Natural killer cell (primary cell): ENCODE measurements at regions not wholly inside any gene's neighbourhood (a gene's known extent, or its start where the extent isn't known, plus 50 kb on each side); places are given as distances from the start of the nearest gene placed in this dataset.
"Not testable (repeated sequence)": the region's sequence is repeated elsewhere in the genome, so short reads cannot be mapped to it uniquely, and the experiment has no call there.

Source experiments
- ATAC-seq, 3 donors: fragments of 150-1000 bp in 2 of 3; fragments of 200-7000 bp in 1 of 3; cut with Tn5 transposase; 1 replicate in 1 of 3; 2 replicates in 2 of 3; pipeline ENCODE4 v1.10.0; 2021; ENCODE audit warnings: mild to moderate bottlenecking in 2 of 3, moderate library complexity in 2 of 3
- DNase-seq, 2 donors: peaks; one replicate each; pipeline versions ENCODE4 v3.0.0 to v3.0.0-alpha.2; 2013 to 2021; ENCODE audit warnings: mixed read lengths in 1 of 2
- H3K27ac ChIP-seq: one replicate; pipeline ENCODE4 v1.5.1; 2013; ENCODE audit warnings: mild to moderate bottlenecking, low read length
- H3K27me3 ChIP-seq: one replicate; pipeline ENCODE4 v1.6.1; 2013; ENCODE audit warnings: low read length; ENCODE audit not compliant: control insufficient read depth, insufficient read depth
- H3K36me3 ChIP-seq: one replicate; pipeline ENCODE4 v1.6.1; 2013; ENCODE audit warnings: low read length; ENCODE audit not compliant: control insufficient read depth, insufficient read depth
- H3K4me1 ChIP-seq: one replicate; pipeline ENCODE4 v1.6.1; 2013; ENCODE audit warnings: low read length; ENCODE audit not compliant: control insufficient read depth, insufficient read depth
- H3K4me3 ChIP-seq: one replicate; pipeline ENCODE4 v1.5.1; 2013; ENCODE audit warnings: low read length
- H3K9me3 ChIP-seq: one replicate; pipeline ENCODE4 v1.6.1; 2013; ENCODE audit warnings: low read length; ENCODE audit not compliant: control insufficient read depth, insufficient read depth
- H3K27ac Mint-ChIP-seq, 2 donors: one replicate each; pipeline ENCODE4 v1.8.0; 2022; ENCODE audit warnings: mild to moderate bottlenecking in 2 of 2, mixed read lengths in 2 of 2, moderate library complexity in 1 of 2
- H3K27me3 Mint-ChIP-seq, 2 donors: one replicate each; pipeline ENCODE4 v1.8.0; 2022; ENCODE audit warnings: low read depth in 2 of 2, mixed read lengths in 2 of 2
- H3K36me3 Mint-ChIP-seq: one replicate; pipeline ENCODE4 v1.8.0; 2022; ENCODE audit warnings: mixed read lengths
- H3K4me1 Mint-ChIP-seq, 2 donors: one replicate each; pipeline ENCODE4 v1.8.0; 2022; ENCODE audit warnings: mixed read lengths in 2 of 2
- H3K4me3 Mint-ChIP-seq: one replicate; pipeline ENCODE4 v1.8.0; 2022; ENCODE audit warnings: mild to moderate bottlenecking, moderate library complexity, mixed read lengths
- H3K9me3 Mint-ChIP-seq, 2 donors: one replicate each; pipeline ENCODE4 v1.8.0; 2022; ENCODE audit warnings: mixed read lengths in 2 of 2
- CTCF ChIP-seq: fragments of 200-600 bp; IDR thresholded peaks from one replicate; pipeline ENCODE4 v1.8.0; 2022; ENCODE audit warnings: antibody characterized with exemption
- WGBS: methylation state at CpG from one replicate; pipeline ENCODE4 v1.1.7; 2013; ENCODE audit warnings: missing lambda C conversion rate; ENCODE audit not compliant: insufficient coverage; 5-methylcytosine and 5-hydroxymethylcytosine counted together
- intact Hi-C: fragments of 100-400 bp; cut with micrococcal nuclease; formaldehyde crosslinking; loops from one replicate; pipeline ENCODE4 v1.14.2; 2022

- DNase-seq, H3K4me3 Mint-ChIP-seq, H3K4me1 ChIP-seq, H3K27ac ChIP-seq, H3K27ac Mint-ChIP-seq, H3K9me3 ChIP-seq, H3K36me3 Mint-ChIP-seq, ATAC-seq, intact Hi-C loops, H3K27me3 ChIP-seq, H3K36me3 ChIP-seq, H3K4me3 ChIP-seq, H3K27me3 Mint-ChIP-seq, H3K4me1 Mint-ChIP-seq: not testable (repeated sequence)
- H3K9me3 Mint-ChIP-seq: peaks cover 4 to 18% of the 10 kb centered on the region in 2 donors
- WGBS: 57% methylated on average over 4 of the region's 5 CpGs
Measured at GRCh38 chr6:142016666-142017065, 116.1 kb upstream of the GJE1 start.

GRCh38 chr6:142015463-142015862 is 117.3 kb upstream of the GJE1 start:
- H3K4me3 ChIP-seq, H3K36me3 Mint-ChIP-seq, H3K9me3 ChIP-seq, H3K27ac Mint-ChIP-seq, H3K27ac ChIP-seq, H3K4me3 Mint-ChIP-seq, H3K27me3 ChIP-seq, ATAC-seq, H3K4me1 ChIP-seq, H3K4me1 Mint-ChIP-seq, DNase-seq, H3K27me3 Mint-ChIP-seq, H3K36me3 ChIP-seq, intact Hi-C loops: not testable (repeated sequence)
- H3K9me3 Mint-ChIP-seq: peaks cover 4 to 18% of the 10 kb centered on the region in 2 donors
- 44% methylated on average over 1 of the region's 2 CpGs for WGBS

DNA sequence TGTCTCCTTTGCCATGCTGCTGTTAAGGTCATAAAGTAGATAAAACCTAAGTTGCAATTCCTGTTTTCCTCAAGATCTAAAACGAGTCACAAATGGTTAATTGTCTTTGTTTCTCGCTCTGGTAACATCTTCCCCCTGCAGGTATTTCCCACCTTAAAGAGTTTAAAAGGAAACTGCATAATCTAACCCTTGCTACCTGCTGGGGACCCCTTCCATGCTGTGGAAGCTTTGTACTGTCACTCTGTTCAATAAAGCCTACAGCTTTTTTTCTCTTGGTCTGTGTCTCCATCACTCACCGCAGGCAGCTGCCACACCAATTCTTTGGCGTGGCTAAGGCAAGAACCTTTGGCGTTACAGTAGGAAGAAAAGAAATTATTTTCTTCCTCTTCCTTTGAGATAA is 117.7 kb upstream of the GJE1 start:
- H3K36me3 ChIP-seq: no peaks in the 10 kb centered on the region
- no peaks in the 10 kb centered on the region for H3K4me1 ChIP-seq
- Mint-ChIP-seq H3K36me3 (no peaks in the 10 kb centered on the region), H3K9me3 (peaks cover 4 to 18% of the 10 kb centered on the region in 2 donors), H3K4me1 (no peaks in the 10 kb centered on the region), H3K27me3 (no peaks in the 10 kb centered on the region), H3K27ac (no peak overlapping the region), H3K4me3 (no peak overlapping the region)
- intact Hi-C loops: no loop called here
- H3K27ac ChIP-seq: no peak overlapping the region
- H3K4me3 ChIP-seq: no peak overlapping the region
- no peak for ATAC-seq
- TF ChIP-seq CTCF: no peak
- 21% methylated on average over 3 of the region's 5 CpGs for WGBS
- H3K27me3 ChIP-seq: no peaks in the 10 kb centered on the region
- H3K9me3 ChIP-seq: no peaks in the 10 kb centered on the region
- DNase-seq: no peak

DNA sequence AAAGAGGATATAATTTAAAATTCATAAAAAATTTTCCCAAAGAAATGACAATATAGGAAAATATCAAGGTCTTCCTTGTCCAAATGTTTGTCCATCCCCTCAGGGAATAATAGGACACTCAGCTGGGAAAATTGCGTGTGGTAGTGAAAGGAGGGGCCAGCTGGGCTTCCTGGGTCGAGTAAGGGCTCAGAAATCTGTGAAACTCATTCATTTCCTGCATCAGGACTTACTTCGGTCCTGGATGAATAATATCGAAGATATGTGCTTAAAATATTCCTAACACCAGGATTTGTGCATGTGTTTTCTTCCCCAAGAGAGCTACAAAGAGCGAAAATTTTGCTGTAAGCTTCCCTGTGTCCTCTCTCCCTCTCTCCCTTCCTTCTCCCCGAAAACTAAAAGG is 118.2 kb upstream of the GJE1 start:
- intact Hi-C loops: no loop called here
- no peaks in the 10 kb centered on the region for H3K36me3 Mint-ChIP-seq
- no peak for DNase-seq
- peaks cover 0 to 14% of the 10 kb centered on the region in 2 donors for H3K9me3 Mint-ChIP-seq
- H3K27me3 Mint-ChIP-seq: no peaks in the 10 kb centered on the region
- H3K27ac ChIP-seq: no peak overlapping the region
- no peaks in the 10 kb centered on the region for H3K36me3 ChIP-seq
- H3K4me1 Mint-ChIP-seq: no peaks in the 10 kb centered on the region
- H3K4me3 ChIP-seq: no peak overlapping the region
- no peak overlapping the region for H3K4me3 Mint-ChIP-seq
- H3K4me1 ChIP-seq: no peaks in the 10 kb centered on the region
- no peaks in the 10 kb centered on the region for H3K9me3 ChIP-seq
- 42% methylated on average over 6 of the region's 6 CpGs for WGBS
- no peak overlapping the region for H3K27ac Mint-ChIP-seq
- TF ChIP-seq CTCF: no peak
- no peaks in the 10 kb centered on the region for H3K27me3 ChIP-seq
- ATAC-seq: no peak
